Psoas muscle (tissue), 7 donors: ENCODE measurements at regions not wholly inside any gene's neighbourhood (a gene's known extent, or its start where the extent isn't known, plus 50 kb on each side); places are given as distances from the start of the nearest gene placed in this dataset.

Source experiments
- ATAC-seq, 4 donors: fragments of 200-7000 bp; cut with Tn5 transposase; one replicate each; pipeline ENCODE4 v1.9.1; 2020; ENCODE audit warnings: moderate library complexity in 3 of 4, mild to moderate bottlenecking in 2 of 4
- DNase-seq, 2 donors: peaks; one replicate each; pipeline ENCODE4 v3.0.0-alpha.2; 2020
- H3K27ac ChIP-seq: fragments of 200-600 bp; one replicate; pipeline ENCODE4 v1.8.0; 2022
- H3K27me3 ChIP-seq, 3 donors: fragments of 200-600 bp in 1 of 3; one replicate each; pipeline versions ENCODE4 v1.6.1 to v1.8.0; 2013 to 2022; ENCODE audit warnings: low read length in 2 of 3, mild to moderate bottlenecking in 2 of 3, moderate library complexity in 1 of 3; ENCODE audit not compliant: insufficient read depth in 3 of 3
- H3K36me3 ChIP-seq, 2 donors: fragments of 200-600 bp in 1 of 2; one replicate each; pipeline versions ENCODE4 v1.6.1 to v1.8.0; 2013 to 2022; ENCODE audit warnings: low read depth in 1 of 2, mild to moderate bottlenecking in 1 of 2, moderate library complexity in 1 of 2; ENCODE audit not compliant: insufficient read depth in 1 of 2
- H3K4me1 ChIP-seq: fragments of 200-600 bp; one replicate; pipeline ENCODE4 v1.8.0; 2022
- H3K4me3 ChIP-seq: fragments of 200-600 bp; one replicate; pipeline ENCODE4 v1.8.0; 2022; ENCODE audit warnings: mild to moderate bottlenecking
- H3K9me3 ChIP-seq: fragments of 200-600 bp; one replicate; pipeline ENCODE4 v1.8.0; 2022
- WGBS, 3 donors: extraction: QIAGEN DNeasy Blood & Tissue Kit; methylation state at CpG; one replicate each; pipeline versions ENCODE4 v1.1.6 to v1.1.7; 2013; 5-methylcytosine and 5-hydroxymethylcytosine counted together
- intact Hi-C, 2 donors: fragments of 100-400 bp; cut with DNase I; formaldehyde crosslinking; loops; one replicate each; pipeline versions ENCODE4 v1.11.0 to v1.14.2; 2022
- TF ChIP-seq, protein P1 (sequence below): fragments of 200-600 bp; IDR thresholded peaks from one replicate; pipeline ENCODE4 v1.8.0; 2022; ENCODE audit warnings: antibody characterized with exemption
- donor health status: healthy with polysubstance abuse.
- donor health status: DM: no; HTN: no; CAD: no; lungs with moderate emphysema.
- donor health status: Bipolar disorder and iron deficiency.
- donor health status: healthy.
- donor health status: DM: yes; HTN: yes; CAD: no.
- donor health status: DM: no; HTN: no; CAD: no.
- donor health status: DM: yes; HTN: yes; CAD: no.

DNA sequence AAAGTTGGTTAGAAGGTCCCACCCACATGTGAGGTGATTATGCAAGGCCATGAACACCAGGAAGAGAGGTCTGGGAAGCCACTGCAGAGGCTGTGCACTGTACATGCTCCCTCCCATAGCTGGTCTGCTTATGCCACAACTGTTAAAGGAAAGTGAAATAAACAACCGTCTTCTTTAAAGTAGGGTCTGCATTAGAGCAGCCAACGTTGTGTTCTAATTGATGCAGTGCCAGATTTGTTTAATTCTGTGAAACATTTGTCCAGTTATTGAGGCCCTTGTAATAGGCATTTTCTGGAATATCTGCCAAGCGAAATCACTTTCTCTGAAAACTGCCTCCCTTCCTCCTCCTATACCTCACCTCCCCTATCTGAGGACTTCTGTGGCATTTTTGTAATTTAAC lies 224.0 kb upstream of the LNX1 start:
- WGBS, 3 donors, result 67 to 77% (median 74%) methylated on average over 3 of the region's 3 CpGs
- TF ChIP-seq, protein P1, sequence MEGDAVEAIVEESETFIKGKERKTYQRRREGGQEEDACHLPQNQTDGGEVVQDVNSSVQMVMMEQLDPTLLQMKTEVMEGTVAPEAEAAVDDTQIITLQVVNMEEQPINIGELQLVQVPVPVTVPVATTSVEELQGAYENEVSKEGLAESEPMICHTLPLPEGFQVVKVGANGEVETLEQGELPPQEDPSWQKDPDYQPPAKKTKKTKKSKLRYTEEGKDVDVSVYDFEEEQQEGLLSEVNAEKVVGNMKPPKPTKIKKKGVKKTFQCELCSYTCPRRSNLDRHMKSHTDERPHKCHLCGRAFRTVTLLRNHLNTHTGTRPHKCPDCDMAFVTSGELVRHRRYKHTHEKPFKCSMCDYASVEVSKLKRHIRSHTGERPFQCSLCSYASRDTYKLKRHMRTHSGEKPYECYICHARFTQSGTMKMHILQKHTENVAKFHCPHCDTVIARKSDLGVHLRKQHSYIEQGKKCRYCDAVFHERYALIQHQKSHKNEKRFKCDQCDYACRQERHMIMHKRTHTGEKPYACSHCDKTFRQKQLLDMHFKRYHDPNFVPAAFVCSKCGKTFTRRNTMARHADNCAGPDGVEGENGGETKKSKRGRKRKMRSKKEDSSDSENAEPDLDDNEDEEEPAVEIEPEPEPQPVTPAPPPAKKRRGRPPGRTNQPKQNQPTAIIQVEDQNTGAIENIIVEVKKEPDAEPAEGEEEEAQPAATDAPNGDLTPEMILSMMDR, result no peak
- Histone ChIP-seq H3K9me3 (no peaks in the 10 kb centered on the region), H3K27ac (no peak overlapping the region), H3K36me3 (no peaks in the 10 kb centered on the region), H3K4me3 (no peak overlapping the region), H3K27me3 (no peaks in the 10 kb centered on the region), H3K4me1 (no peaks in the 10 kb centered on the region)
- ATAC-seq (no peak), DNase-seq (no peak)
- intact Hi-C loops, result no loop called here

DNA sequence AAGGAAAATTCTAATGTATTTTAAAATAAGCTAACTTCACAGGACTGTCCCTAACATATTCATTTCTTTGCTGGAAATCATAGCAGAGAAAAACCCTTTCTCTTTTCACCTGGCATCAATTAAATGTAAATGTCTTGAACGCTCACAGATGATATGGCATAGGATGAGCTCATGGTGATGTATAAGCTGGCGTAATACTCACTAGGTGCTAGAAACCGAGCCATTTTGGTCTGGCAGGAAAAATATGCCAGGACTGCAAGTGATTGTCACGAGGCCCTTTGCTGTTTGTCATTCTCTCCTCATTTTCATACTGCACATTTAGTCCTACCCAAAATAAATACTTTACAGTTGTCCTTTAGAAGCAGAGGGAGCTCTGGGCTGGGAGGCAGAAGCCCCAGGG lies 222.7 kb upstream of the LNX1 start:
- WGBS, 3 donors, result 80 to 84% (median 81%) methylated on average over 4 of the region's 4 CpGs
- TF ChIP-seq, protein P1, result no peak

DNA sequence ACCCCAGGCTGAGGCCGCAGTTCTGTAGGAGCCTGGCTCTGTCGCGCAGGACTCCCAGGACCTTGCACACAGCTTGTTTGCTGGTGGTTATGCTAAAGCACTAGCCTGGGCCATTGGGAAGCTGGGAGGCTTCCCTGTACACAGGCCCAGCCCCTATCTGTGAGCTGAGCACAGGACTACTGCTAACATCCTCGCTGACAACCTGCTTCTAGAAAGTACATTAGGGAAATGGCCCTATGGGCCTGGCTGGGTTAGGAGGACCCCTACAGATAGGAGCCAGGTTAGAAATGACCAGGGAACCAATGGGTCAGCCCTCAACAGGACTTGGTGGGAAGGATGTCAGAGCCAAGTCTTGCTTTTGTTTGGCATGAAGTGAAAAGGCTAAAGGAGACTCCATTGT lies 219.4 kb upstream of the LNX1 start:
- Histone ChIP-seq H3K27ac (no peak overlapping the region), H3K4me1 (no peaks in the 10 kb centered on the region), H3K4me3 (no peak overlapping the region), H3K27me3 (no peaks in the 10 kb centered on the region), H3K9me3 (no peaks in the 10 kb centered on the region), H3K36me3 (no peaks in the 10 kb centered on the region)
- intact Hi-C loops, result no loop called here
- DNase-seq (no peak), ATAC-seq (no peak)
- WGBS, 3 donors, result 97 to 99% (median 97%) methylated on average over 4 of the region's 4 CpGs
- TF ChIP-seq, protein P1, result no peak

More for the DNA sequence above, 222.7 kb upstream of the LNX1 start:
- intact Hi-C loops, result no loop called here
- Histone ChIP-seq H3K4me1 (no peaks in the 10 kb centered on the region), H3K4me3 (no peak overlapping the region), H3K36me3 (no peaks in the 10 kb centered on the region), H3K9me3 (no peaks in the 10 kb centered on the region), H3K27me3 (no peaks in the 10 kb centered on the region), H3K27ac (no peak overlapping the region)
- no peak for ATAC-seq
- no peak for DNase-seq

DNA sequence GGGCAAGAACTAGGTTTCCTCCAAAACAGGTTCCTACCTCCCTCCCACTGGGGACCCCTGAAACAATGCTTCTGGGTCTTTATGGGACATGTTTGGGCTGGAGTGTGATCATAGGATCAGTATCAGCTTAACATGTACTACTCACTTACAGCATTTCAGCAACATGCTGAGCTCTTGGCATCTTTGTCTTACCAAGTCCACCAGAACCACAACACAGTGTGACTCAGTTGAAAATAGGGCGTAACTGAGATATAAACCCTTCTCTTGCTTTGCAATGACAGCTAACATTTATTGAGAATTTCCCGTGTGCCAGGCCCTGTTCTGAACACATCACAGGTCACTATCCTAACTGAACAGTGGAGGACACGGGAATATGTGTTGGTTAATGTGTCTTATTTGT lies 218.5 kb upstream of the LNX1 start:
- H3K9me3 ChIP-seq, result no peaks in the 10 kb centered on the region
- TF ChIP-seq, protein P1, result no peak
- no peaks in the 10 kb centered on the region for H3K4me1 ChIP-seq
- H3K27ac ChIP-seq, result no peak overlapping the region
- H3K27me3 ChIP-seq, result no peaks in the 10 kb centered on the region
- no peak overlapping the region for H3K4me3 ChIP-seq
- ATAC-seq (no peak), DNase-seq (no peak)
- 83 to 88% (median 88%) methylated on average over 3 of the region's 3 CpGs for WGBS, 3 donors
- intact Hi-C loops, result loop anchor here in 1 of 2 donors (10.0 kb wide), 1 partner anchor 615 kb away; no protein-coding TSS in a partner anchor
- H3K36me3 ChIP-seq, result no peaks in the 10 kb centered on the region

DNA sequence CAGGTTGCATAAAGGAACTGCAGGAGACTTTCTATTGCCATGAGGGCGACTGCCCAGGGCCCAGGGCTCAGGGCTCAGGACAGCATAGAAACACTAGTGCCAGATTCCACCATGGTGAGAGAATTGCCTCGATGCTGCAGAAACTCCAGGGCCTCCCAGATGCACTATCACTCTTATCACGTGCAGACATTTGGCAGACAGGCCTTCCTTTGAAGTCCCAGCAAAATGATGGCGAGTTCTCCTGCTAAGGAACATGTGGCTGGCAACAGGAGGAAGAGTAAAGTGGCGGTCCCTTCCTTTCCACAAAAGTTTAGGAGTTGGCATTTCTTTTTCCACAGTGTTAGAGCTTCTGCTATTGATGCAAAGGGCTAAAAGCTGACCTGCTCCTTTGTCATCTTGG lies 214.0 kb upstream of the LNX1 start:
- no peak overlapping the region for H3K4me3 ChIP-seq
- ATAC-seq, result no peak
- H3K36me3 ChIP-seq, result no peaks in the 10 kb centered on the region
- intact Hi-C loops, result loop anchor here in 1 of 2 donors (10.0 kb wide), 1 partner anchor 610 kb away; no protein-coding TSS in a partner anchor
- no peaks in the 10 kb centered on the region for H3K4me1 ChIP-seq
- H3K27me3 ChIP-seq, result no peaks in the 10 kb centered on the region
- WGBS, 3 donors, result 54 to 59% (median 55%) methylated on average over 5 of the region's 5 CpGs
- no peak overlapping the region for H3K27ac ChIP-seq
- TF ChIP-seq, protein P1, result no peak
- DNase-seq, result no peak
- H3K9me3 ChIP-seq, result no peaks in the 10 kb centered on the region
